ENCODE measurements at regions not wholly inside any gene's neighbourhood (a gene's known extent, or its start where the extent isn't known, plus 50 kb on each side); places are given as distances from the start of the nearest gene placed in this dataset.

DNA sequence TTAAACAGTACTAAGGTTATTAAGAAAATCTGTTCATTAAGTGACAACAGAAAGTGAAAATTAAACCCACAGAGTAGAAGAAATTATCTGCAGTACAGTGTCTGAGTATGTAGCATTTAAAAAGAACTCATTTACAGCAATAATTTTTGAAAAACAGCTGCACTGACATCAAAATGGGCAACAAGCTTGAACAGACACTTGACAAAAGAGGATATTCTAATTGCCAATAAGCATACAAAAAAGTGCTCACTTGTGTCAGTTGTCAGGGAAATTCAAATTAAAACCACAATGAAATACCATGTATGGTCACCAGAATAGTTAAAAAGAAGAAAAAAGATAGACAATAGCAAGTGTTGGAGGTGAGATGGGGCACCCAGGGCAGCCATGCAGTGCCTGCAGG is 93.3 kb upstream of the LINC01488 start:
- H3K9me3 ChIP-seq, result peaks cover 0 to 20% of the 10 kb centered on the region in 2 donors
- no peak overlapping the region for H3K4me3 ChIP-seq
- no peak overlapping the region for H3K27ac ChIP-seq
- H3K36me3 ChIP-seq, result no peaks in the 10 kb centered on the region
- H3K27me3 ChIP-seq, result no peaks in the 10 kb centered on the region
- DNase-seq (ENCODE audit: low spot score), result no peak
- TF ChIP-seq, protein P1, sequence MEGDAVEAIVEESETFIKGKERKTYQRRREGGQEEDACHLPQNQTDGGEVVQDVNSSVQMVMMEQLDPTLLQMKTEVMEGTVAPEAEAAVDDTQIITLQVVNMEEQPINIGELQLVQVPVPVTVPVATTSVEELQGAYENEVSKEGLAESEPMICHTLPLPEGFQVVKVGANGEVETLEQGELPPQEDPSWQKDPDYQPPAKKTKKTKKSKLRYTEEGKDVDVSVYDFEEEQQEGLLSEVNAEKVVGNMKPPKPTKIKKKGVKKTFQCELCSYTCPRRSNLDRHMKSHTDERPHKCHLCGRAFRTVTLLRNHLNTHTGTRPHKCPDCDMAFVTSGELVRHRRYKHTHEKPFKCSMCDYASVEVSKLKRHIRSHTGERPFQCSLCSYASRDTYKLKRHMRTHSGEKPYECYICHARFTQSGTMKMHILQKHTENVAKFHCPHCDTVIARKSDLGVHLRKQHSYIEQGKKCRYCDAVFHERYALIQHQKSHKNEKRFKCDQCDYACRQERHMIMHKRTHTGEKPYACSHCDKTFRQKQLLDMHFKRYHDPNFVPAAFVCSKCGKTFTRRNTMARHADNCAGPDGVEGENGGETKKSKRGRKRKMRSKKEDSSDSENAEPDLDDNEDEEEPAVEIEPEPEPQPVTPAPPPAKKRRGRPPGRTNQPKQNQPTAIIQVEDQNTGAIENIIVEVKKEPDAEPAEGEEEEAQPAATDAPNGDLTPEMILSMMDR (IDR thresholded peaks at IDR 0.05), result no peak
- no peaks in the 10 kb centered on the region for H3K4me1 ChIP-seq

GRCh38 chr11:69388661-69389060 is 92.8 kb upstream of the LINC01488 start:
- no peaks in the 10 kb centered on the region for H3K4me1 ChIP-seq
- no peak for DNase-seq (ENCODE audit: low spot score)
- no peaks in the 10 kb centered on the region for H3K36me3 ChIP-seq
- no peak overlapping the region for H3K4me3 ChIP-seq
- TF ChIP-seq, protein P1 (IDR thresholded peaks at IDR 0.05), result no peak
- no peaks in the 10 kb centered on the region for H3K27me3 ChIP-seq
- no peak overlapping the region for H3K27ac ChIP-seq
- peaks cover 0 to 20% of the 10 kb centered on the region in 2 donors for H3K9me3 ChIP-seq

DNA sequence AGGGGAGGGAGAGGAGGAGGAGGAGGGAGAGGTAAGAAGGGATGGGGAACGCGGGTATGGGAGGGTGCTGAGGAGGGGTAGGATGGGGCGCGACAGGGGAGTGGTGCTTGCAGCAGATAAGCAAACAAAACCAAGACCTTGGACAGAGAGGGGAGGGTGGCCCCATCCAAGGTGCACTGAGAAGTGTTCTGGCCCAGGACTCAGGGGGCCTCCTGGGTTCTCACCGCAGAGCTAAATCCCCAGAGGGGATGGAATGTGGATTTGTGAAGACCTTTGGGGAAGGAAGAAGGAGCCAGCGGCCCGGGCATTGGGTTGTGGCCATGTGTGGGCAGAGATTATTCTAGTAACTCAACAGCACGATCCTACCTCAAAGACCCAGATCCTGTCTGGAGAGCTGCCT is 90.9 kb upstream of the LINC01488 start:
- no peak for DNase-seq (ENCODE audit: low spot score)
- H3K36me3 ChIP-seq, result no peaks in the 10 kb centered on the region
- TF ChIP-seq, protein P1 (IDR thresholded peaks at IDR 0.05), result no peak
- no peak overlapping the region for H3K4me3 ChIP-seq
- peaks cover 0 to 20% of the 10 kb centered on the region in 2 donors for H3K9me3 ChIP-seq
- no peaks in the 10 kb centered on the region for H3K27me3 ChIP-seq
- no peak overlapping the region for H3K27ac ChIP-seq
- no peaks in the 10 kb centered on the region for H3K4me1 ChIP-seq

DNA sequence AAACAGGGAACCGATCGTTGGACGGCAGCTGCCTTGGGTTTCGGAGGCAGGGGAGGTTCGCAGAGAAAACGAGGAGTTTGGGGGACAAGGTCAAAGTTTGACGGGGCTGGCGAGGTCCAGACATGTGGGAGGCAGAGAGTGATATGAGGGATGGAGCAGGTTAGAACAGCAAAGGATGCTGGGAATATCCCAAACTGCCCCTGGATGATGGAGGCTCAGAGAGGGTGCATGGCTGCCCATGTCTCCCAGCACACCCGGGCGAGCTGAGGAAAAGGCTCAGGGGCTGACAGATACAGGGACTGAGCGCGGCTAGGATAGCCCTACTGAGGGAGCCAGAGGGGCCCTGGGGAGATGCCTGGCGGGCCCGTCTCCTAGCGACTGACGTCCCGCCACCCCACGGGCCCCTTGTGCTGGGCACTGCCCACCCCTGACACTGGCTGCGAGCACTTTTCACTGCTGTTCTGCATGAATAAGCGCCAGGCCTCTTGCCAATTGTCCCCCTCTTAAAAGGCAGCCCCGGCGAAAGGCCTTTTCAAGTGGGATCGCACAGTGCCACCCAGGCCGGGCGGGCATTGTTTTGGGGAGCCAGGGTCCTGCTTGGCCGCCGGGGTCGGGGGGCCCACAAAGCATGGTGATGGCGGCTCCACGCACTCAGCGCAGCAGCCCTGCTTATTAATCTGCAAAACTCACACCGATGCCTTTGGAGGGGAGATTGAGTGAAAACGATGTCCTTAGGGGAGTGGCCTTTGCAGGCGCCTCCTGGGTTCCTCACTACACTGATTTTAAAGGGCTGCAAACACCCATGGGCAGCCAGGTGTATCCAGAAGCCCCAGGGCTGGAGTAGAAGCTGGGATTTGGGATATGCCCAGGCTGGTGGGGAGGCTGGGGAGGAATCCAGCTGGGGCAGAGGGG is 90.0 kb upstream of the LINC01488 start:
- H3K27ac ChIP-seq, result no peak overlapping the region
- H3K4me3 ChIP-seq, result no peak overlapping the region
- H3K4me1 ChIP-seq, result no peaks in the 10 kb centered on the region
- no peaks in the 10 kb centered on the region for H3K27me3 ChIP-seq
- peaks cover 0 to 20% of the 10 kb centered on the region in 2 donors for H3K9me3 ChIP-seq
- TF ChIP-seq, protein P1 (IDR thresholded peaks at IDR 0.05), result no peak
- DNase-seq (ENCODE audit: low spot score), result no peak
- H3K36me3 ChIP-seq, result no peaks in the 10 kb centered on the region

DNA sequence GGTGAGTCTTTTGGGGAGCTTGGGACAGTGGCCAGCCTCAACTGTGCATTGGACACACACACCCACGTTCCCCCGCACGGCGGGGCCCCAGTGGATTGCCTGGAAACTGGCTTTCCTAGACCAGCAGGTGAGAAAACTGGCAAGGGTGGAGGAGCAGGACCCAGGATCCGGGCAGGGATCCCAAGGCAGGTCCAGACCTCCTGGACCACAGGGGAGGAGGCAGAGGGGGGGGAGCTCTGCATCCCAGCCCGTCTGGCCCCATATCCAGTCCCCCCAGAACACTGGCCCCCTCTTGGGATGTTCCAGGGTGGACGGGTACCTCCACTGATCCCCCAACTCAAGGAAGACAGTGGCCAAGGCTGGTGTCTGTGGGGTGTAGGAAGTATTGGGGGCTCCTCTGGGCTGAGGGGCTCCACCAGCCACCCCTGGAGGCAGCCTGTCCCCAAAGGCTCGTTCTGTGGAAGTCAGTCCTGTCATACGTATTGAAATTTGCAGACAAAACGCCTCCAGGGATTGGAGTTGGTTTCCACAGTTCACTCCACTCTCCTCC is 89.3 kb upstream of the LINC01488 start:
- no peaks in the 10 kb centered on the region for H3K4me1 ChIP-seq
- no peak for DNase-seq (ENCODE audit: low spot score)
- peaks cover 0 to 19% of the 10 kb centered on the region in 2 donors for H3K9me3 ChIP-seq
- TF ChIP-seq, protein P1 (IDR thresholded peaks at IDR 0.05), result no peak
- no peak overlapping the region for H3K4me3 ChIP-seq
- no peak overlapping the region for H3K27ac ChIP-seq
- no peaks in the 10 kb centered on the region for H3K36me3 ChIP-seq
- H3K27me3 ChIP-seq, result no peaks in the 10 kb centered on the region

Measured in right atrium auricular region (tissue), 2 donors.